ENCODE measurements at regions not wholly inside any gene's neighbourhood (a gene's known extent, or its start where the extent isn't known, plus 50 kb on each side); places are given as distances from the start of the nearest gene placed in this dataset.

DNA sequence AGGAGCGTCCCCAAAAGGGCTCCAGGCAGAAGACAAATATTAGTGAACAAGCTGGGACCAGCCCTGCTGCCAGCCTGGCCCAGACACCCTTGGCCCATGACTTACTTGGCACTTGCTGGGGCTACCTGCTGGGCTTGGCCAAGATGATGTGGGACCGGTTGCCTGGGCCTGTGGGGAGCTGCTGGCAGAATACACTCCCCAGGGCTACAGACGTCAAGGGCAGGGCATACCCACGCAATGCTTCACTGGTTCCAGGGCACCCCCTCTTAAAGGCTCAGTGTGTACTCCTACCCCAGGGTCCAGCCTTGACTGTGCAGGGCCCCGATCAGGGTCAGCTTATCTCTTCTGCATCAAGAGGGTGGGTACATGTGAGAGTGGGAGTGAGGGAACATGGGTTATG, 106.5 kb upstream of the SLC2A1 start:
- Mint-ChIP-seq H3K9me3 (ENCODE audit: low read depth, unreplicated experiment) (no peaks in the 10 kb centered on the region), H3K4me3 (ENCODE audit: low read depth, unreplicated experiment) (no peak overlapping the region), H3K27ac (ENCODE audit: unreplicated experiment) (no peak overlapping the region), H3K36me3 (ENCODE audit: insufficient read depth, unreplicated experiment) (no peaks in the 10 kb centered on the region), H3K27me3 (ENCODE audit: unreplicated experiment) (peaks cover 5% of the 10 kb centered on the region), H3K4me1 (ENCODE audit: low read depth, unreplicated experiment) (peaks cover 11% of the 10 kb centered on the region)
- DNase-seq = no peak
- TF ChIP-seq, protein P1, sequence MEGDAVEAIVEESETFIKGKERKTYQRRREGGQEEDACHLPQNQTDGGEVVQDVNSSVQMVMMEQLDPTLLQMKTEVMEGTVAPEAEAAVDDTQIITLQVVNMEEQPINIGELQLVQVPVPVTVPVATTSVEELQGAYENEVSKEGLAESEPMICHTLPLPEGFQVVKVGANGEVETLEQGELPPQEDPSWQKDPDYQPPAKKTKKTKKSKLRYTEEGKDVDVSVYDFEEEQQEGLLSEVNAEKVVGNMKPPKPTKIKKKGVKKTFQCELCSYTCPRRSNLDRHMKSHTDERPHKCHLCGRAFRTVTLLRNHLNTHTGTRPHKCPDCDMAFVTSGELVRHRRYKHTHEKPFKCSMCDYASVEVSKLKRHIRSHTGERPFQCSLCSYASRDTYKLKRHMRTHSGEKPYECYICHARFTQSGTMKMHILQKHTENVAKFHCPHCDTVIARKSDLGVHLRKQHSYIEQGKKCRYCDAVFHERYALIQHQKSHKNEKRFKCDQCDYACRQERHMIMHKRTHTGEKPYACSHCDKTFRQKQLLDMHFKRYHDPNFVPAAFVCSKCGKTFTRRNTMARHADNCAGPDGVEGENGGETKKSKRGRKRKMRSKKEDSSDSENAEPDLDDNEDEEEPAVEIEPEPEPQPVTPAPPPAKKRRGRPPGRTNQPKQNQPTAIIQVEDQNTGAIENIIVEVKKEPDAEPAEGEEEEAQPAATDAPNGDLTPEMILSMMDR (IDR thresholded peaks at IDR 0.05; ENCODE audit: unreplicated experiment) = no peak
- BruUV-seq (replicated peaks) = no TSS peak
- CTCF ChIA-PET = interaction anchor here (0.6 kb wide), 1 partner anchor 75 kb away, joined by 3 read pairs; no protein-coding TSS in a partner anchor
- intact Hi-C loops (cut with micrococcal nuclease; ENCODE audit: unreplicated experiment) = no loop called here

DNA sequence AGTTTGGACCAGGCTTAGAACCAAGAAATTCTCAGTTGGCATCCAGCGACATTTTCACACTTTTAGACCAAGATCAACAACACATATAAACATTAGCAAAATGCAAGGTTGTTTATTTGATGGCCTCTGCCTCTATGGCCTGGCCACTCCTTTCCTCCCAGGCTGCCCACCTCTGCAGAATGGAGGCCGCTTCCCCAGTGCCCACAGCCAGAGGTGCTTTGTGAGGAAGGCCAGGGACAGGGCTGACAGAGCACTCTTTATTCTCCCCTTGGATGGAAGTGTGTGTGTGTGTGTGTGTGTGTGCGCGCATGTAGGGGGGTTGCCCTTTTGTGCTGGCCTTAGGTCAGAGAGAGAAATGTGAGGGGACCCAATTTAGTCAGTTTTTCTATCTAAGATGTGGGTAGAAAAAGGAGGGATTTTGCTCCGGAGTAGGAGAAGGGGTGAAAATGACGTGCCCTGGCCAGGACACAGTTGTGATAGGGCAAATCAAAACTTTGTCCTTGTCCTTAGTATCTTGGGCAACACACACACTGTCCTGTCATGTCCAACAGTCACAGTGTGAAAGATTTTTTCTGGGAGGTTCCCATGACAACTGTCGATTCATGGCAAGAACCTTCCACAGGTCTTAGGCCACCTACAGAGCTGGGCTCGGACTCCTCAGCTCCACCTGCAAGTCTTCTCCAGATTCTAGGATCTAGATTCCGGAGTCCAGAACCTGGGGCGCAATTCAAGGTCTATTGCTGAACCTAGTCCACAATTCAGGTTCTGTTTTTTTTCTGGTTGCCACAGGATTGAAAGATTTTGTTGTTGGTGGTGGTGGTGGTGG, 104.9 kb upstream of the SLC2A1 start:
- H3K4me1 Mint-ChIP-seq (ENCODE audit: low read depth, unreplicated experiment) = peaks cover 7% of the 10 kb centered on the region

DNA sequence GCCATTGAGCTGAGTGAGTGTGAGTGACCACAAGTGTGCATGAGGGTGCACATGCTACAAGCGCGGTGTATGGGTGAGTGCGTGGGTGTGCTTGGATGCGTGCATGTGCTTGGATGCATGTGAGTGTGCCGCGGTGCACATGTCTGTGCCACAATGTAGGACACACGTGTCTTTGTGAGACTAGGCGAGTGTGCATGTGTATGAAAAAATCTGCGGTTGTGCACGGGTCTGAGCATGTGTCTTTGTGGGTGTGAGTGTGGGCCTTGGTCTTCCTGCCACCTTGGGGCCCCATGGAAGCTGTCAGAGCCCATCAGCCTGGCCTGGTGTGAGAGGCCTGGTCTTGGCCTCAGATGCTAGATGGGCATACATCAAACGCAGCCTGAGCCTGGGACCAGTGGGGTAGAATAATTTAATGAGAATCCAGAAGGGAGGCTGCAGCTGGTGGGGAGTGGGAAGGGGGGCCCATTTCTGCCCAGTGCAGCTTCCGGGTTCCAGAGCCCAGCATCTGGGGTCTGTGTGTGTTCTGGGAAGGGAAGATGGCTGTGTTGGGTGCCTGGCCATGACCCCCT, 103.9 kb upstream of the SLC2A1 start:
- TF ChIP-seq, protein P1 (IDR thresholded peaks at IDR 0.05; ENCODE audit: unreplicated experiment) = no peak
- Mint-ChIP-seq H3K36me3 (ENCODE audit: insufficient read depth, unreplicated experiment) (no peaks in the 10 kb centered on the region), H3K27ac (ENCODE audit: unreplicated experiment) (no peak overlapping the region), H3K27me3 (ENCODE audit: unreplicated experiment) (peaks cover 15% of the 10 kb centered on the region), H3K9me3 (ENCODE audit: low read depth, unreplicated experiment) (no peaks in the 10 kb centered on the region), H3K4me1 (ENCODE audit: low read depth, unreplicated experiment) (peaks cover 7% of the 10 kb centered on the region), H3K4me3 (ENCODE audit: low read depth, unreplicated experiment) (no peak overlapping the region)
- CTCF ChIA-PET = no interaction called here
- BruUV-seq (replicated peaks) = no TSS peak
- DNase-seq = no peak
- intact Hi-C loops (cut with micrococcal nuclease; ENCODE audit: unreplicated experiment) = no loop called here

More for the DNA sequence above, 104.9 kb upstream of the SLC2A1 start:
- intact Hi-C loops (cut with micrococcal nuclease; ENCODE audit: unreplicated experiment) = no loop called here
- BruUV-seq (replicated peaks) = no TSS peak
- Mint-ChIP-seq H3K27me3 (ENCODE audit: unreplicated experiment) (peaks cover 15% of the 10 kb centered on the region), H3K4me3 (ENCODE audit: low read depth, unreplicated experiment) (no peak overlapping the region), H3K27ac (ENCODE audit: unreplicated experiment) (no peak overlapping the region), H3K9me3 (ENCODE audit: low read depth, unreplicated experiment) (no peaks in the 10 kb centered on the region), H3K36me3 (ENCODE audit: insufficient read depth, unreplicated experiment) (no peaks in the 10 kb centered on the region)
- CTCF ChIA-PET = no interaction called here
- no peak for DNase-seq
- TF ChIP-seq, protein P1 (IDR thresholded peaks at IDR 0.05; ENCODE audit: unreplicated experiment) = no peak

DNA sequence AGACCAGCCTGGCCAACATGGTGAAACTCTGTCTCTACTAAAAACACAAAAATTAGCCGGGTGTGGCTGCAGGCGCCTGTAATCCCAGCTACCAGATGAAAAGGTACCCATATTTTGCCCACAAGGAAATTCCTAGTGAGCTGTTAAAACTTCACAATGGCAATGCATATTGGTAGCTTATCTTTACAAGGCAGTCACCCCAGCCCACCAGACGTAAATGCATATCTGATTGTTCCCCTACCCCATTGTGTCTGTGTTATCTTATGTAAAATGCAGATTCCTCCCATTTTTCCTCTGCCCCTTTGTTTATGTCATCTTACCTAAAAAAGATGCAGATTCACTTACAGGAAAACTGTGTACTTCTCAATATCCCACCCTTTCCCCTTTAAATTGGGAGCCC, 103.1 kb upstream of the SLC2A1 start:
- H3K27me3 Mint-ChIP-seq (ENCODE audit: unreplicated experiment) = peaks cover 15% of the 10 kb centered on the region
- no peak overlapping the region for H3K27ac Mint-ChIP-seq (ENCODE audit: unreplicated experiment)
- H3K36me3 Mint-ChIP-seq (ENCODE audit: insufficient read depth, unreplicated experiment) = no peaks in the 10 kb centered on the region
- H3K4me1 Mint-ChIP-seq (ENCODE audit: low read depth, unreplicated experiment) = peaks cover 7% of the 10 kb centered on the region
- no peaks in the 10 kb centered on the region for H3K9me3 Mint-ChIP-seq (ENCODE audit: low read depth, unreplicated experiment)
- no peak for DNase-seq
- no TSS peak for BruUV-seq (replicated peaks)
- intact Hi-C loops (cut with micrococcal nuclease; ENCODE audit: unreplicated experiment) = no loop called here
- no peak overlapping the region for H3K4me3 Mint-ChIP-seq (ENCODE audit: low read depth, unreplicated experiment)
- CTCF ChIA-PET = interaction anchor here (1.2 kb wide), 1 partner anchor 12 kb away, joined by 3 read pairs; no protein-coding TSS in a partner anchor
- TF ChIP-seq, protein P1 (IDR thresholded peaks at IDR 0.05; ENCODE audit: unreplicated experiment) = no peak
